Neural cell (in vitro differentiated cells): ENCODE measurements at regions not wholly inside any gene's neighbourhood (a gene's known extent, or its start where the extent isn't known, plus 50 kb on each side); places are given as distances from the start of the nearest gene placed in this dataset.

Experiments
- H2AFZ ChIP-seq: fragments of 200-600, 300-800 bp; sonication (generic), shearing (Covaris generic); 2 replicates; pipeline ENCODE4 v1.6.0; 2014; ENCODE audit warnings: low read depth, mild to moderate bottlenecking, antibody characterized with exemption, low read length, moderate library complexity
- H3F3A ChIP-seq: fragments of 200-600 bp; shearing (Covaris generic); 2 replicates; pipeline ENCODE4 v1.6.1; 2016; ENCODE audit warnings: mild to moderate bottlenecking, moderate library complexity, mixed read lengths, antibody characterized with exemption, low read length; ENCODE audit not compliant: insufficient read depth, poor library complexity, severe bottlenecking
- H3K27ac ChIP-seq: fragments of 200-600, 300-800 bp; sonication (generic), shearing (Covaris generic); 2 replicates; pipeline ENCODE4 v1.5.1; 2014; ENCODE audit warnings: mild to moderate bottlenecking, low read length, moderate library complexity
- H3K27me3 ChIP-seq: fragments of 300-800, 200-600 bp; sonication (generic), shearing (Covaris generic); 2 replicates; pipeline ENCODE4 v1.6.0; 2014; ENCODE audit warnings: mild to moderate bottlenecking, low read depth, low read length, moderate library complexity; ENCODE audit not compliant: insufficient read depth
- H3K36me3 ChIP-seq: fragments of 300-800, 200-600 bp; sonication (generic), shearing (Covaris generic); 2 replicates; pipeline ENCODE4 v1.5.1; 2014; ENCODE audit warnings: mild to moderate bottlenecking, antibody characterized with exemption, low read length, moderate library complexity; ENCODE audit not compliant: insufficient read depth
- H3K4me2 ChIP-seq: fragments of 300-800, 200-600 bp; sonication (generic), shearing (Covaris generic); 2 replicates; pipeline ENCODE4 v1.6.0; 2014; ENCODE audit warnings: mild to moderate bottlenecking, low read length
- H3K4me3 ChIP-seq: fragments of 300-800, 200-600 bp; sonication (generic), shearing (Covaris generic); 2 replicates; pipeline ENCODE4 v1.5.1; 2014; ENCODE audit warnings: mild to moderate bottlenecking, low read length, moderate library complexity
- H3K79me2 ChIP-seq: fragments of 200-600 bp; shearing (Covaris generic); replicated peaks from 2 replicates; pipeline ENCODE4 v1.6.0; 2014; ENCODE audit warnings: mild to moderate bottlenecking, low read length, moderate library complexity; ENCODE audit not compliant: insufficient read depth
- H3K9ac ChIP-seq: fragments of 300-800, 200-600 bp; sonication (generic), shearing (Covaris generic); 2 replicates; pipeline ENCODE4 v1.6.1; 2016; ENCODE audit warnings: mild to moderate bottlenecking, low read length, mixed read lengths
- H3K9me2 ChIP-seq: fragments of 200-600 bp; shearing (Covaris generic); 2 replicates; pipeline ENCODE4 v1.6.1; 2016; ENCODE audit warnings: mild to moderate bottlenecking, low read length, mixed read lengths; ENCODE audit not compliant: insufficient read depth
- H3K9me3 ChIP-seq: fragments of 200-600, 300-800 bp; sonication (generic), shearing (Covaris generic); 2 replicates; pipeline ENCODE4 v1.6.1; 2016; ENCODE audit warnings: mild to moderate bottlenecking, mixed run types, low read length, moderate library complexity, mixed read lengths
- H4K20me1 ChIP-seq: fragments of 200-600 bp; shearing (Covaris generic); 2 replicates; pipeline ENCODE4 v1.6.1; 2016; ENCODE audit warnings: mild to moderate bottlenecking, mixed run types; ENCODE audit not compliant: insufficient read depth
- CTCF ChIP-seq: fragments of 450-650 bp; IDR thresholded peaks from 2 replicates; pipeline ENCODE4 v1.5.1; 2014; ENCODE audit warnings: antibody characterized with exemption, mild to moderate bottlenecking, moderate library complexity; ENCODE audit not compliant: poor library complexity, severe bottlenecking
- EP300 ChIP-seq: fragments of 450-650 bp; conservative IDR thresholded peaks from 2 replicates; pipeline ENCODE4 v1.6.1; 2014; ENCODE audit warnings: antibody characterized with exemption, mild to moderate bottlenecking, moderate library complexity; ENCODE audit not compliant: poor library complexity, severe bottlenecking
- EZH2 ChIP-seq: fragments of 200-600, 300-800 bp; shearing (Covaris generic), sonication (generic); IDR thresholded peaks from 2 replicates; pipeline ENCODE4 v1.6.1; 2014; ENCODE audit warnings: antibody characterized with exemption, low read length, borderline replicate concordance, mild to moderate bottlenecking; ENCODE audit not compliant: insufficient read depth, poor library complexity, severe bottlenecking
- MXI1 ChIP-seq: fragments of 450-650 bp; conservative IDR thresholded peaks from 2 replicates; pipeline ENCODE4 v1.6.1; 2014; ENCODE audit warnings: antibody characterized with exemption, mild to moderate bottlenecking; ENCODE audit not compliant: poor library complexity, severe bottlenecking
- POLR2AphosphoS5 ChIP-seq: IDR thresholded peaks from 2 replicates; pipeline ENCODE4 v1.6.1; 2012
- RAD21 ChIP-seq: fragments of 450-650 bp; conservative IDR thresholded peaks from 2 replicates; pipeline ENCODE4 v1.6.1; 2014; ENCODE audit warnings: antibody characterized with exemption, mild to moderate bottlenecking, moderate library complexity
- SMC3 ChIP-seq: fragments of 450-650 bp; conservative IDR thresholded peaks from 2 replicates; pipeline ENCODE4 v1.6.1; 2014; ENCODE audit warnings: antibody characterized with exemption, mild to moderate bottlenecking, moderate library complexity; ENCODE audit not compliant: poor library complexity
- TAF1 ChIP-seq: IDR thresholded peaks from 2 replicates; pipeline ENCODE4 v1.6.1; 2012; ENCODE audit warnings: low read depth
- TF ChIP-seq, protein P1 (sequence below): IDR thresholded peaks from 2 replicates; pipeline ENCODE4 v1.6.1; 2012; ENCODE audit warnings: borderline replicate concordance

DNA sequence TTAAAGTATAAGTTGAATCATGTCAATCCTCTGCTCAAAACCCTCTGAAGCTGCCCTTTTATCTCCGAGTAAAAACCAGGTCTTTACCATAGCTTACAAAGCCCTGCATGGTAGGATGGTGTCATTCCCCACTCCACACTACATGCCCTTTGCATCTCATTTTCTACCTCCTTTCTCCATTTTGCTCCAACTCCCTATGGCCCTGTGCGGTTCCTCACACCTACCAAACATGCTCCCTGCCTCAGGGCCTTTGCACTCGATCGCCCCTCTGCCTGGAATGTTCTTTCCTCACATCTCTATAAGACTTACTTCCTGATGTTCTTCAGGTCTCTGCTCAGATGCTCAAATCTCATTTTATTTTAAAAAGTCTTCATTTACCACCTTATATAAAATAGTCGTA is 80.7 kb downstream of the MYL12B start:
- H3K27me3 ChIP-seq: no peaks in the 10 kb centered on the region
- TF ChIP-seq POLR2AphosphoS5 (no peak), EZH2 (no peak), CTCF (no peak)

GRCh38 chr18:3345452-3345851 is 83.5 kb downstream of the MYL12B start:
- no peak overlapping the region for H3K9ac ChIP-seq
- H3K27ac ChIP-seq: no peak overlapping the region
- H3K4me3 ChIP-seq: no peak overlapping the region
- H3K4me2 ChIP-seq: no peak overlapping the region
- H2AFZ ChIP-seq: no peak overlapping the region
- no peaks in the 10 kb centered on the region for H3K9me2 ChIP-seq
- H3K36me3 ChIP-seq: no peaks in the 10 kb centered on the region
- H3K27me3 ChIP-seq: no peaks in the 10 kb centered on the region
- no peaks in the 10 kb centered on the region for H3K79me2 ChIP-seq
- no peaks in the 10 kb centered on the region for H3F3A ChIP-seq
- no peaks in the 10 kb centered on the region for H4K20me1 ChIP-seq
- no peak for TF ChIP-seq TAF1
- TF ChIP-seq, protein P1, sequence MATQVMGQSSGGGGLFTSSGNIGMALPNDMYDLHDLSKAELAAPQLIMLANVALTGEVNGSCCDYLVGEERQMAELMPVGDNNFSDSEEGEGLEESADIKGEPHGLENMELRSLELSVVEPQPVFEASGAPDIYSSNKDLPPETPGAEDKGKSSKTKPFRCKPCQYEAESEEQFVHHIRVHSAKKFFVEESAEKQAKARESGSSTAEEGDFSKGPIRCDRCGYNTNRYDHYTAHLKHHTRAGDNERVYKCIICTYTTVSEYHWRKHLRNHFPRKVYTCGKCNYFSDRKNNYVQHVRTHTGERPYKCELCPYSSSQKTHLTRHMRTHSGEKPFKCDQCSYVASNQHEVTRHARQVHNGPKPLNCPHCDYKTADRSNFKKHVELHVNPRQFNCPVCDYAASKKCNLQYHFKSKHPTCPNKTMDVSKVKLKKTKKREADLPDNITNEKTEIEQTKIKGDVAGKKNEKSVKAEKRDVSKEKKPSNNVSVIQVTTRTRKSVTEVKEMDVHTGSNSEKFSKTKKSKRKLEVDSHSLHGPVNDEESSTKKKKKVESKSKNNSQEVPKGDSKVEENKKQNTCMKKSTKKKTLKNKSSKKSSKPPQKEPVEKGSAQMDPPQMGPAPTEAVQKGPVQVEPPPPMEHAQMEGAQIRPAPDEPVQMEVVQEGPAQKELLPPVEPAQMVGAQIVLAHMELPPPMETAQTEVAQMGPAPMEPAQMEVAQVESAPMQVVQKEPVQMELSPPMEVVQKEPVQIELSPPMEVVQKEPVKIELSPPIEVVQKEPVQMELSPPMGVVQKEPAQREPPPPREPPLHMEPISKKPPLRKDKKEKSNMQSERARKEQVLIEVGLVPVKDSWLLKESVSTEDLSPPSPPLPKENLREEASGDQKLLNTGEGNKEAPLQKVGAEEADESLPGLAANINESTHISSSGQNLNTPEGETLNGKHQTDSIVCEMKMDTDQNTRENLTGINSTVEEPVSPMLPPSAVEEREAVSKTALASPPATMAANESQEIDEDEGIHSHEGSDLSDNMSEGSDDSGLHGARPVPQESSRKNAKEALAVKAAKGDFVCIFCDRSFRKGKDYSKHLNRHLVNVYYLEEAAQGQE: no peak
- TF ChIP-seq MXI1: no peak
- no peak for TF ChIP-seq POLR2AphosphoS5
- no peak for TF ChIP-seq EZH2
- TF ChIP-seq EP300: no peak
- TF ChIP-seq SMC3: no peak
- TF ChIP-seq CTCF: no peak
- TF ChIP-seq RAD21: no peak
- H3K9me3 ChIP-seq: no peaks in the 10 kb centered on the region

More for the DNA sequence above, 80.7 kb downstream of the MYL12B start:
- H2AFZ ChIP-seq: no peak overlapping the region
- H3K9ac ChIP-seq: no peak overlapping the region
- no peaks in the 10 kb centered on the region for H3K36me3 ChIP-seq
- H3F3A ChIP-seq: no peaks in the 10 kb centered on the region
- H4K20me1 ChIP-seq: no peaks in the 10 kb centered on the region
- no peak overlapping the region for H3K4me3 ChIP-seq
- H3K4me2 ChIP-seq: no peak overlapping the region
- no peaks in the 10 kb centered on the region for H3K9me2 ChIP-seq
- no peaks in the 10 kb centered on the region for H3K9me3 ChIP-seq
- H3K79me2 ChIP-seq: no peaks in the 10 kb centered on the region
- H3K27ac ChIP-seq: no peak overlapping the region
